A172 (cell line): ENCODE measurements at regions not wholly inside any gene's neighbourhood (a gene's known extent, or its start where the extent isn't known, plus 50 kb on each side); places are given as distances from the start of the nearest gene placed in this dataset.
"Not testable (repeated sequence)": the region's sequence is repeated elsewhere in the genome, so short reads cannot be mapped to it uniquely, and the experiment has no call there.

Experiments
- DNase-seq: peaks from one replicate; pipeline ENCODE4 v3.0.0-alpha.2; 2015; ENCODE audit warnings: low spot score

DNA sequence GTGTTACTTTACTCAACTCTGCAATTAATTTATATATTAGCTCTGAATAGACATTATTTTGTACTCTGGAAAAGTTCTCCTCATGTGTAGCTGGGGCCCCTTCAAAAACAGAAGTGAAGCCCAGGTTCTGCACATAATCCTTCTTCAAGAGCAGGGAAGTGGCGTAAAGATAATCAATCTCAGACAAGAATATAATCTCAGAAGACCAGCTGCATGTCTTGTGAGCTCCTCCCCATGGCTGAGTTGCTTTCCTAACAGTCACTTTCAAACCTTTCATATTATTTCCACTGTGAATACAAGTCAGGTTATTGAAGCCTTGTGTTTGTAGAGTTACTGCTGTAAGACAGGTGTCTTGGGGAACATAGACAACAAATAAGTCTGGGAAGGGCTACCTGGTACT, 691.9 kb downstream of the RFPL4B start:
- no peak for DNase-seq

- peak; percentile 53 for DNase-seq
These were observed 700.0 kb downstream of the RFPL4B start for GRCh38 chr6:113047148-113047547.

- no peak for DNase-seq
These were observed 700.8 kb downstream of the RFPL4B start for GRCh38 chr6:113047932-113048331.

GRCh38 chr6:113048741-113049140, 701.6 kb downstream of the RFPL4B start:
- DNase-seq: no peak

- no peak for DNase-seq
These were observed 702.1 kb downstream of the RFPL4B start for GRCh38 chr6:113049190-113049589.

DNA sequence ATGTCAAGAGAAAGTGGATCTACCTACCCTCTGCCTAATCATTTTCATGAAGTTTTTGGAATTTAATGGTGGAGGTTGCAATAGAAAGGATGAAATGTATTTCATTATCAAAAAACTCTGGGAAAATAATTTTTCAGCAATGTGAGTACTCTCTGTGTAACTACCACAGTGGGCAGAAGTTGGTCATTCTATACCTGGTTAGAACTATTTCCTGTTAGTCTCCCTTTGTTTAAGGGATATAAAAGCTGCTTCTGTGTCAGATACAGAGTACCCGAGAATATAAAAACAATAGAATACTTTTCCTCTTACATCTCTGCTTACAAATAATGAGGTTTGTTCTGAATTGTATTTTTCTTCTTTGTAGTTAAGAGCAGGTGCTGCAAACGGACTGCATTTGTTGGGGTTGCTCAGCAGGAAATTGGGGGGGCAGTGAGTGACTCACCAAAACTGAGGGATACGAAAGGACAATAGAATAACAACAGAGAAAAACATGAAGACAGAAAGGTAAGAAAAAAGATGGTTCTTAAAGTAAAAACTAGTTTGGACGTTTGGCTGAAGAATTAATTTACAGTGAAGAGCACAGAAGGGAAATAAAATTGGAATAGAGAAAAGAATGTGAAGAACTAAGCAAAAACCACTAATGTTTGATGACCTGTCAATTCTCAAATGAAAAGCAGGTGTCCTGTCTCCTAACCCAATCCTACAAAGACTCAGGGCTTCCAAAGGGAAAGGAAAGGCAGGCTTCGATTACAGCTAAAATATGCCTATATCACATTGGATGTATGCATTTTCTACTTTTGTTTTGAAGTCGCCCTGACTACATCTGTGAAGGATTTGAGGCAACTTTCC, 703.1 kb downstream of the RFPL4B start:
- peak; percentile 40 for DNase-seq

DNA sequence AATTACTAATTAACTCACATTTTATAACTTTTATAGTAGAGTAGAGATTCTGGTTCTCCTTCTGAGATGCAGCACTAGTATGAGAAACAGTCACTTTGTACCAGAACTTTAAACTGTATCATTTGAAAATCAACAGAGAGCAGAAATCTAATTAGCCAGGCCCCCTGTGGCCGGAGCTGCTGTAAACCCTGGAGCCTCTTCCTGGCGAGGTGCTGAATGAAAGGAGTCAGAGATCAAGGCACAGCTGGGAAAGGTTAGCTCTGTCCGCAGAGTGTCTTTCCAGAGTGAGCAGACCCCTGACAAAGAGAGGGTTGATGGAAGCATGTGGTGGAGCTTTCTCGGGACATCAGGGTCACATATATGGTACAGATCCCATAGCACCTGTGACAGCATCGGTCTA, 703.8 kb downstream of the RFPL4B start:
- DNase-seq: no peak

- no peak for DNase-seq
These were observed 705.4 kb downstream of the RFPL4B start for GRCh38 chr6:113052506-113052905.

GRCh38 chr6:113055061-113055460, 707.9 kb downstream of the RFPL4B start:
- no peak for DNase-seq

DNA sequence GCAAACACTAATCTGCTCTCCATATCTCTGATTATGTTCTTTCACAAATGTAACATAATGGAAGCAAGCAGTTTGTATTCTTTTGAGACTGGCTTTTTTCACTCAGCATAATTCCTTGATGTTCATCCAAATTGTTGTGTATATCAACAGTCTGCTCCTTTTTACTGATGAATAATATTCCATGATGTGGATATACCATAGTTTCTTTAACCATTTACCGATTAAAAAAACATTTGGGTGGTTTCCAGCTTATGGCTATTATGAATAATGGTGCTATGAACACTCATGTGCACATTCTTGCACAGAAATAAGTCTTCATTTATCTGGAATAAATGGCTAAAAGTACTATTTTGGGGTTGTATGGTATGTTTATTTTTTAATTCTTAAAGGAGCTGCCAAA, 708.9 kb downstream of the RFPL4B start:
- DNase-seq: no peak

DNA sequence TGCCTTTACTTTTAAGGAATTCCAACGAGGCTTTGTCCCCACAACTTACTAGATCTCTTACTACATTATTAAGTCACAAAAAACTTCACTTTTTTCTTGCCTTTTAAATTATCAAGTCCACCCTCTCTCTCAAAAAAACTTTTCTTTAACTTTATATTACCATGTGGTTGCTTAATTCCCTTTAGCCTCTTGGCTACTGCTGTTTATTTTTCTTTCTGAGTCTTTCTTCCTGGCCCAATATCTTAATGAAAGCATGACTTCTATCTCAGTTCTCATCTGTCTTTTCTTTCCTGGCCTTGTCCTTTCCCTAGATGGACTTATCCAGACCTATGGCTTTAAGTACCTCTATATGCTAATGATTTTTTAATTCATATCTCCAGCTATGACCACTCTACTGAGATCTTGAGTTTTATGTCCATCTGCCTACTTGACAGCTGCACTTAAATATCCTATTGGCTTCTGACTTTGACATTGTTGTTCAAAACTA, 710.5 kb downstream of the RFPL4B start:
- no peak for DNase-seq

DNA sequence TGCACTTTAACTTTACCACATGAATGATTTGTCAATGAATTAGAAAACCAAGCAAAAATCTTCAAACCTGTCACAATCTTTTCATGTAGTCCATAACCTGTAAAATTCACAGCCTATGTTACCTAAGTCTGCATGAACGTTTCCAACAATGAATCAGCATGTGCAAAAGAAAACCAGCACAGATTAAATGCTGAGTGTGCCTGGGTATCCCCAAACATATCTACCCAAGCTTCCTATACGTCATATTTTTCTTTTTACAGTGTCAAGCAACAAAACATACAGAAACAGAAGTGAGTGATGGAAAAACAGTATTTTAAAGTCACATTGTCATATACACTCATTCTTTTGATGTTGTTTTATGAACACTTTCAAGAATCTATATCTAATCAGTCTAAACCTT, 713.5 kb downstream of the RFPL4B start:
- no peak for DNase-seq

GRCh38 chr6:113065611-113066010, 718.5 kb downstream of the RFPL4B start:
- DNase-seq: no peak

DNA sequence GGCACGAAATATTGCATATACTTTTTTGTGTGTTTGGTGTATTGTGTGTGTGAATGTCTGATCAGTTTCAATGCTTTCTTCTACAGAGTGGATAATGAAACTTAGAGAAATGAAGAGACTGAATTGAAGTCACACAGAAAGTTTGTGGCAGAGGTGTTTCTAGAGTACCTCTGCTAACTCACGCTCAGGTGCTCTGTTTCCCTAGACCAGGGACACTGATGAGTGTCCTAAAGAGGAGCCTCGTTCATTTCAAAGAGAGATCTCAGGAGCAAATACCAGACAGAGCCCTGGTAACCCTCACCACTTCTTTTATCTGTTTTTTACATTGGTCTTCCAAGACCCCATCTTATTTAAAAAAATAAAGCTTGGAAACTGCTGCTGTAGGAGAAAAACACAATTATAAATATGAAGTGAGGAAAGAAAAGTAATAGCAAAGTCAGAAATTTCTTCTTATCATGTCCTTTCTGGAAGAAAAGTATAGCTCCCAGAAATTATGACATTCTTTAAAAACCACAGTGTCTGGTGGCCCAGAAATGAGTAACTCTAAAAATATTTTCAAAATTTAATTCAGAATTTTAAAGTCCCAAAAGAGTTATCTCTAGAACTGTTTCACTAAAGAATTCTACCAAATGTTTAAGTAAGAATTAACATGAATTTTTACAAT, 720.6 kb downstream of the RFPL4B start:
- no peak for DNase-seq

DNA sequence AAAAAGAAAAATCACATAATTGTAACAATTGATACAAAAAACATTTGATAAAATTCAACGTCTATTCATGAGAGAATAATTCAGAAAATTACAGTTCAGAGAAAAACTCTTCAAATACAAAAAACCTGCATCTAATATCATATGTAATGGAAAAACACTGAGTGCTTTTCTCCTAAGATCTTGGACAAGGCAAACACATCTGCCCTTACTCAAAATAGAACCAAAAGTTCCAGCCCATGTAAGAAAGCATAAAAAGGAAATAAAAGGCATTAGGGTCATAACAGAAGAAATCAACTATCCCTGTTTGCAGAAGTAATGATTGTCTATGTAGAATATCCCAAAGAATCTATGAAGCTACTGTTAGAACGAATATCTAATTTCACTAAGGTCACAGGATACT, 721.4 kb downstream of the RFPL4B start:
- DNase-seq: no peak

- not testable (repeated sequence) for DNase-seq
These were observed 723.6 kb downstream of the RFPL4B start for GRCh38 chr6:113070681-113071080.

GRCh38 chr6:113073611-113074191, 726.6 kb downstream of the RFPL4B start:
- peak; percentile 46 for DNase-seq

DNA sequence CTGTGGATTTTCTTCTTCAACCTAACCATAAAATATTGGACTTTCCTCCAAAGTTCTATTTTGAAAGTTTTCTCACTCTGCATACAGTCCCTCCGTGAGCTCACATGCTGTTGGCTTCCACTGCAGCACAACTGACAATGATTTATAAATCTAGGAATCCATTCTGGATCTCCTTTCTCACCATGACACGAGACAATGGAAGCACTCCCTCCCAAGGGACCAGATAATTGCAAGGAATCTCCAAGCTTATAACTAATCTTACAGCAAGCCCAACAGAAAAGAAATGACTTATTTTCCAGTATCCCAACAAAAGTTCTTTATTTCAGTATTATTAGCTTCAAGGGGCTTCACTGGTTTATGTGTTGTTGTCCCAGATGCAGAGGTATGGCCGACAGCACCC, 729.0 kb downstream of the RFPL4B start:
- DNase-seq: no peak

DNA sequence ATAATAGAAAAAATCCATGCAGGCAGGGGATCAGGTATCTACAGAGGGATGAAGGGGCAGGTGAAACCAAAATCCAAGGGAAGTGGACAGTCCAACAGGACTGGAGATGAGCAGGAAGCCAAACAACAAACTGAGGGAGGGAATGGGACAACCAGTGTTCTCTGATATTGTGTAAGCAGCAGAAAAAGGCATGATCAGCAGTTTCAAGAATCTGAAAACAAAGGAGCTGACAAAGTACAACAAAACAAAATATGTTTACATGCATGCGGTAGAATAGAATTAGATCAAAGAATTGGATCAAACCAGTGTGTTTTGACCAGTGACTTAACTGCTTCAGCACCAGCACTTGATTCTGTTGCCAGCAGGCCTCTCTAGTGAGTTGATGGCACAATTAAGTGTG, 729.7 kb downstream of the RFPL4B start:
- no peak for DNase-seq

DNA sequence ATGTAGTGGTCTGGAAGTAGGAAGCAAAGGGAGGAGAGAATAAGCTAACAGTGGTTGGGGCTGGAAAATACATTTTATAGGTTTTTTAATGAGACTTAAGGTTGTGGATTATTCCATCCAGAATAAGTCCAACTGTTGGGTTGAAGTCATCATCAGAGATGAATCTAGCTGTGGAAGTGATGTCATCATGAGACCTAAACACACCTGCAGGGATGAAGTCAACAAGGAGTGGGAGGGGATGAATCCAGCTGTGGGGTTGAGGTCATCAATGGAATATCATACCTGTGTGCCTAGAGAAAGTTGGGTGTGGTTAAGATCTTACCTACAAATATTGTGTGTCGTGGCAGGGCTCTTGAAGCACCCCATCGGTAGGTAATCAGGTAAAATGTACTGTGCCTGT, 730.7 kb downstream of the RFPL4B start:
- DNase-seq: no peak

DNA sequence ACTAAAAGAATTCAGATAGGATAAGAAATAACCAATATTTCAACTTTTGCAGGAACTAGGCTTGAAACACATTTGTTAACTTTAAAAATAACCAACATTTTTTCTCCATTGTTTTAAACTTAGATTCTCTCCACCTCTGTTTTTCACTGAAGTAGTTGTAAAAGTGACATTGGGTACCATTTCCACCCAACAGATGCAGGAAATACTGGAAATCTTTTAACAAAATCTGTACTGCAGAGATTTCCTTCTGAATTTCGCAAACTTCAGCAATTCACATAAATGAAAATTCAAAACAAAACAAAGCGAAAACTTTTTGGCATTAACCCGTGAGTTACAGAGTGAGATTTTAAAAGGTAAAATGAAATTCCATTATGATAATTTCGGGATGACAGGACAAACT, 731.7 kb downstream of the RFPL4B start:
- DNase-seq: no peak

DNA sequence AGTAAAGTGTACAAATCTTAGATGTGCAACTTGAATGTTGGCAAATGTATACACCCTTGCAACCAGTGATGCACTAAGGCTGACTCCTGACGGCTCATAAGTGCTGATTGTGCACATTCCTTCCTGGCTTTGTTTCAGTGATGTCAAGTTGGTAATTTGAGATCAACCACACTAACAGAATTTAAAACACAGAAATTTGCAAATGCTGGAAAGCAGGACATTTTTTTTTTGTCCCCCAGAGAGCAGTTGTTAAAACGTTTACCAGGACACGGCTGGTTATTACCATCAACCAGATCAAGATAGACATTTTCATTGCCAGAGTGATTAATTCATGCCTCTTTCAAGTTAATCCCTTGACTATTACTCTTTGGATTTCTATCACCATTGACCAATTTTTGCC, 735.6 kb downstream of the RFPL4B start:
- no peak for DNase-seq

- no peak for DNase-seq
These were observed 736.8 kb downstream of the RFPL4B start for GRCh38 chr6:113083947-113084346.
